Medulla oblongata (tissue), 1 donor: ENCODE measurements at regions not wholly inside any gene's neighbourhood (a gene's known extent, or its start where the extent isn't known, plus 50 kb on each side); places are given as distances from the start of the nearest gene placed in this dataset.
"Not testable (repeated sequence)": the region's sequence is repeated elsewhere in the genome, so short reads cannot be mapped to it uniquely, and the experiment has no call there.

ENCODE experiments used
- DNase-seq: peaks from one replicate; pipeline ENCODE4 v3.0.0-alpha.2; 2015; ENCODE audit errors: extremely low spot score

GRCh38 chr3:112765531-112765930 is 81.1 kb downstream of the CD200R1L start:
- no peak for DNase-seq

- no peak for DNase-seq
Measured at GRCh38 chr3:112763258-112763657, 83.4 kb downstream of the CD200R1L start.

GRCh38 chr3:112761062-112761638 is 85.5 kb downstream of the CD200R1L start:
- no peak for DNase-seq

GRCh38 chr3:112759681-112760080 is 87.0 kb downstream of the CD200R1L start:
- DNase-seq: no peak

- DNase-seq: no peak
Measured at GRCh38 chr3:112759210-112759609, 87.5 kb downstream of the CD200R1L start.

- no peak for DNase-seq
Measured at GRCh38 chr3:112757197-112757596, 89.5 kb downstream of the CD200R1L start.

- DNase-seq: no peak
Measured at GRCh38 chr3:112755845-112756613, 90.6 kb downstream of the CD200R1L start.

- not testable (repeated sequence) for DNase-seq
Measured at GRCh38 chr3:112755046-112755445, 91.6 kb downstream of the CD200R1L start.

GRCh38 chr3:112751564-112752512 is 94.8 kb downstream of the CD200R1L start:
- DNase-seq: no peak

GRCh38 chr3:112751061-112751460 is 95.6 kb downstream of the CD200R1L start:
- no peak for DNase-seq

GRCh38 chr3:112747624-112748023 is 99.0 kb downstream of the CD200R1L start:
- DNase-seq: no peak

- DNase-seq: no peak
Measured at GRCh38 chr3:112746675-112747280, 99.9 kb downstream of the CD200R1L start.

GRCh38 chr3:112745567-112746248 is 101.0 kb downstream of the CD200R1L start:
- DNase-seq: no peak

- DNase-seq: no peak
Measured at GRCh38 chr3:112744825-112745566, 101.7 kb downstream of the CD200R1L start.

- no peak for DNase-seq
Measured at GRCh38 chr3:112744106-112744505, 102.6 kb downstream of the CD200R1L start.

GRCh38 chr3:112742934-112743333 is 102.0 kb upstream of the CCDC80 start:
- no peak for DNase-seq

GRCh38 chr3:112741983-112742382 is 101.0 kb upstream of the CCDC80 start:
- DNase-seq: no peak

GRCh38 chr3:112740835-112741234 is 99.9 kb upstream of the CCDC80 start:
- DNase-seq: no peak

- no peak for DNase-seq
Measured at GRCh38 chr3:112739252-112739965, 98.5 kb upstream of the CCDC80 start.

- no peak for DNase-seq
Measured at GRCh38 chr3:112738366-112738765, 97.4 kb upstream of the CCDC80 start.
